WTC11 (cell line): ENCODE measurements at regions not wholly inside any gene's neighbourhood (a gene's known extent, or its start where the extent isn't known, plus 50 kb on each side); places are given as distances from the start of the nearest gene placed in this dataset.

Experiments used
- ATAC-seq: fragments of 200-7000 bp; cut with Tn5 transposase; 2 replicates; pipeline ENCODE4 v1.10.0; 2021; ENCODE audit warnings: mild to moderate bottlenecking, moderate library complexity
- CTCF ChIA-PET: fragments of 300-600 bp; sonication (Branson Sonifier 250); formaldehyde crosslinking; loops from one replicate; lab custom pipeline; 2021; ENCODE audit warnings: antibody characterized with exemption; lab: Charles Lee
- POLR2A ChIA-PET: fragments of 350-600 bp; sonication (Branson Sonifier 250); formaldehyde crosslinking; loops from one replicate; lab custom pipeline; 2021; ENCODE audit warnings: antibody characterized with exemption; lab: Charles Lee
- DNase-seq: peaks from one replicate; pipeline ENCODE4 v3.0.0; 2021; ENCODE audit warnings: low spot score
- H3K27ac Mint-ChIP-seq: 2 replicates; pipeline ENCODE4 v1.8.0; 2021; ENCODE audit warnings: mixed read lengths
- H3K27me3 Mint-ChIP-seq: 2 replicates; pipeline ENCODE4 v1.8.0; 2021; ENCODE audit warnings: low read depth, mild to moderate bottlenecking, moderate library complexity, mixed read lengths
- H3K36me3 Mint-ChIP-seq: 2 replicates; pipeline ENCODE4 v1.8.0; 2021; ENCODE audit warnings: mixed read lengths
- H3K4me1 Mint-ChIP-seq: 2 replicates; pipeline ENCODE4 v1.8.0; 2022; ENCODE audit warnings: mixed read lengths
- H3K4me3 Mint-ChIP-seq: 2 replicates; pipeline ENCODE4 v1.8.0; 2021; ENCODE audit warnings: mild to moderate bottlenecking, moderate library complexity, mixed read lengths
- H3K9me3 Mint-ChIP-seq: 2 replicates; pipeline ENCODE4 v1.8.0; 2021; ENCODE audit warnings: mixed read lengths
- AFF4 ChIP-seq: sonication (generic); formaldehyde crosslinking; IDR thresholded peaks from 2 replicates; pipeline ENCODE4 v1.8.1; 2023; ENCODE audit warnings: mild to moderate bottlenecking, missing genetic modification reagents, borderline replicate concordance
- ATF1 ChIP-seq: sonication (generic); formaldehyde crosslinking; IDR thresholded peaks from 2 replicates; pipeline ENCODE4 v1.8.1; 2023; ENCODE audit warnings: mild to moderate bottlenecking, moderate library complexity, missing genetic modification reagents
- ATF6 ChIP-seq: sonication (generic); formaldehyde crosslinking; IDR thresholded peaks from 2 replicates; pipeline ENCODE4 v1.8.1; 2023; ENCODE audit warnings: mild to moderate bottlenecking, missing genetic modification reagents
- CTCF ChIP-seq: fragments of 200-600 bp; IDR thresholded peaks from 2 replicates; pipeline ENCODE4 v1.8.0; 2022; ENCODE audit warnings: antibody characterized with exemption
- FOXJ3 ChIP-seq: sonication (generic); formaldehyde crosslinking; IDR thresholded peaks from 2 replicates; pipeline ENCODE4 v1.9.0; 2021; ENCODE audit warnings: missing genetic modification reagents, mild to moderate bottlenecking, borderline replicate concordance
- FOXP4 ChIP-seq: sonication (generic); formaldehyde crosslinking; IDR thresholded peaks from 2 replicates; pipeline ENCODE4 v1.8.0; 2022; ENCODE audit warnings: mild to moderate bottlenecking, missing genetic modification reagents
- HMGXB4 ChIP-seq: sonication (generic); formaldehyde crosslinking; IDR thresholded peaks from 2 replicates; pipeline ENCODE4 v1.8.1; 2023; ENCODE audit warnings: mild to moderate bottlenecking, moderate library complexity, missing genetic modification reagents
- NFE2L1 ChIP-seq: sonication (generic); formaldehyde crosslinking; IDR thresholded peaks from 2 replicates; pipeline ENCODE4 v1.8.1; 2023; ENCODE audit warnings: missing genetic modification reagents
- NFYB ChIP-seq: sonication (generic); formaldehyde crosslinking; conservative IDR thresholded peaks from 2 replicates; pipeline ENCODE4 v1.8.0; 2022; ENCODE audit warnings: low read depth, missing genetic modification reagents
- SMAD3 ChIP-seq: sonication (generic); formaldehyde crosslinking; IDR thresholded peaks from 2 replicates; pipeline ENCODE4 v1.8.0; 2022; ENCODE audit warnings: missing genetic modification reagents, mild to moderate bottlenecking, borderline replicate concordance
- STAT6 ChIP-seq: sonication (generic); formaldehyde crosslinking; conservative IDR thresholded peaks from 2 replicates; pipeline ENCODE4 v1.8.1; 2023; ENCODE audit warnings: mild to moderate bottlenecking, low read depth, missing genetic modification reagents, moderate library complexity
- ZNF281 ChIP-seq: sonication (generic); formaldehyde crosslinking; IDR thresholded peaks from 2 replicates; pipeline ENCODE4 v1.8.0; 2023; ENCODE audit warnings: mild to moderate bottlenecking, missing genetic modification reagents
- ZNF671 ChIP-seq: fragments of 250-450 bp; sonication (Bioruptor Pico); IDR thresholded peaks from 2 replicates; pipeline ENCODE4 v1.8.0; 2021; ENCODE audit warnings: mild to moderate bottlenecking
- ZSCAN18 ChIP-seq: fragments of 250-450 bp; sonication (Bioruptor Pico); IDR thresholded peaks from 2 replicates; pipeline ENCODE4 v2.1.2; 2022; ENCODE audit warnings: mild to moderate bottlenecking, moderate library complexity

- TF ChIP-seq STAT6 (CRISPR knock-in tag) = no peak
Observed at GRCh38 chr6:11925805-11926204, 86.3 kb upstream of the HIVEP1 start (continued).

GRCh38 chr6:11923621-11924020, 88.5 kb upstream of the HIVEP1 start:
- H3K27me3 Mint-ChIP-seq = no peaks in the 10 kb centered on the region
- H3K4me1 Mint-ChIP-seq = peaks cover 38% of the 10 kb centered on the region
- no peak overlapping the region for H3K4me3 Mint-ChIP-seq
- no peak for TF ChIP-seq HMGXB4 (CRISPR knock-in tag)
- TF ChIP-seq NFYB (CRISPR knock-in tag) = no peak
- no peak for TF ChIP-seq ZSCAN18 (CRISPR knock-in tag)
- no peak for TF ChIP-seq ZNF281 (CRISPR knock-in tag)
- no peak for TF ChIP-seq FOXP4 (CRISPR knock-in tag)
- TF ChIP-seq SMAD3 (CRISPR knock-in tag) = no peak
- no peak for TF ChIP-seq ATF1 (CRISPR knock-in tag)
- TF ChIP-seq CTCF = no peak
- no peak for TF ChIP-seq ZNF671 (CRISPR knock-in tag)
- no peak for TF ChIP-seq FOXJ3
- no peak for TF ChIP-seq AFF4
- no peak for TF ChIP-seq NFE2L1
- TF ChIP-seq ATF6 = no peak
- no peaks in the 10 kb centered on the region for H3K36me3 Mint-ChIP-seq
- H3K9me3 Mint-ChIP-seq = no peaks in the 10 kb centered on the region
- H3K27ac Mint-ChIP-seq = no peak overlapping the region
- DNase-seq (no peak), ATAC-seq (no peak)
- ChIA-PET POLR2A (no interaction called here), CTCF (no interaction called here)
